ENCODE measurements at regions not wholly inside any gene's neighbourhood (a gene's known extent, or its start where the extent isn't known, plus 50 kb on each side); places are given as distances from the start of the nearest gene placed in this dataset.

DNA sequence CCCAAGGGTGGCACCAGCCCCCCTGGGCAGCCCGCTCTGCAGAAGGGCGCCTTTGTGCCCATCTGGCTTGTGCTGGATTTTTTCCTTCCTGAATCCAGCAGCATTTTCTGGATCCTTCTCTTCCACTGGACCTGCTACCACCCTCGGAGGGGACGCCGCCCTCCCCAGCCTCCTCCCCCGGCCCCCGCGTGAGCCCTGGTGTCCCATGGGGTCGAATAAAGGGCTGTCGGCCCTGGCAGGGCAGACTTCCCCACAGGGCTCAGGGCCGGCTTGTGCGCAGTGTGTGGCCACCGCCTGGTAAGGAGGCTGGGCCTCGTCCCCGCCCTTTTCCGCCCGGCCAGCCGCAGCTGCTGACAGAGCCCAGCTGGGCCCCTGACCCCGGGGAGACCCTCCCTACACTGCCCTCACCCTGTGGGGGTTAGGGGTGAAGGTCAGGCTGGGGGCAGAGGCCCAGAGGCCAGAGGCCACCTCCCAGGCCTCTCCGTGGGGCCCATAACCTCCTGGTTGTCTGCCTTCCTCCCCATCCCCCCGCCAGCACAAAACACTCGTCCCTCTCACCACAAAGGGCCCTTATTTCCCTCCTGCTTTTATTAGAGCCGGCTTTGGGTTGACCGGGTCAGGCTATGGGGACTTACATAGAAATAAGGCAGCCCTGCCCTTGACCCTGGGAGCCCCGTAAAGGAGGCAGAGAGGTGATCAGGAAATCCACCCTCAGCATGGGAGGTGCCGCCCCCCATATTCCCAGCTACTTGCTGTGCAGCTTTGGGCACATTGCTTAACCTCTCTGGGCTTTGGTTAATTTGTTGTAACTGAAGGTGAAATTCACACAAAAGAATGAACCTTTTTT lies 179.3 kb upstream of the CIBAR2 start (continued):
- no peak for TF ChIP-seq MZF1 (CRISPR knock-in tag; IDR thresholded peaks at IDR 0.05; ENCODE audit: borderline replicate concordance)
- peak; percentile 99 for TF ChIP-seq PATZ1 (CRISPR knock-in tag; IDR thresholded peaks at IDR 0.05)
- TF ChIP-seq, protein P1, sequence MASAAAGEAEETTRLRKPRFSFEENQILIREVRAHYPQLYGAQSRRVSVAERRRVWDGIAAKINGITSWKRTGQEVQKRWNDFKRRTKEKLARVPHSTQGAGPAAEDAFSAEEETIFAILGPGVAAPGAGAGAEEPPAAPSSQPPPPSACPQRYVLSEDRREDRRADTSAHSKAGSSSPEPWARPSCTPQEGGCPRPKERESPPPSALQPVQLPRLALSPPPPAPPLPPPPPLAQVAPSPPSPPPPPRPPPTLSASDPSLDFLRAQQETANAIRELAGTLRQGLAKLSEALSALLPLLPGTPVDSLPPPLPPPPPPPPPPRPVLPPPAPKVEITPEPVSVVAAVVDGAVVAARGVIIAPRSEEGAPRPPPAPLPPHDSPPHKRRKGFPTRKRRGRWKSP (CRISPR knock-in tag; IDR thresholded peaks at IDR 0.05): peak; percentile 84; the same call in 1 of the 2 replicates
- peak; percentile 84; the same call in 1 of the 2 replicates for TF ChIP-seq MXD4 (CRISPR knock-in tag; IDR thresholded peaks at IDR 0.05)
- TF ChIP-seq ZNF230 (CRISPR knock-in tag; IDR thresholded peaks at IDR 0.05): peak; percentile 45; the same call in 1 of the 2 replicates
- TF ChIP-seq MAX (IDR thresholded peaks at IDR 0.05): peak; percentile 93
- TF ChIP-seq ZSCAN21 (CRISPR knock-in tag; IDR thresholded peaks at IDR 0.05; ENCODE audit: borderline replicate concordance): peak; percentile 98
- TF ChIP-seq, protein P2, sequence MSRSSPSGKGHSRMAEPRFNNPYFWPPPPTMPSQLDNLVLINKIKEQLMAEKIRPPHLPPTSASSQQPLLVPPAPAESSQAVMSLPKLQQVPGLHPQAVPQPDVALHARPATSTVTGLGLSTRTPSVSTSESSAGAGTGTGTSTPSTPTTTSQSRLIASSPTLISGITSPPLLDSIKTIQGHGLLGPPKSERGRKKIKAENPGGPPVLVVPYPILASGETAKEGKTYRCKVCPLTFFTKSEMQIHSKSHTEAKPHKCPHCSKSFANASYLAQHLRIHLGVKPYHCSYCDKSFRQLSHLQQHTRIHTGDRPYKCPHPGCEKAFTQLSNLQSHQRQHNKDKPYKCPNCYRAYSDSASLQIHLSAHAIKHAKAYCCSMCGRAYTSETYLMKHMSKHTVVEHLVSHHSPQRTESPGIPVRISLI (CRISPR knock-in tag; IDR thresholded peaks at IDR 0.05; ENCODE audit: borderline replicate concordance): peak; percentile 88
- 0 out of 2 replicates have a peak, but pooled peaks have one; percentile 26 for TF ChIP-seq ZNF570 (CRISPR knock-in tag; IDR thresholded peaks at IDR 0.05; ENCODE audit: borderline replicate concordance)
- TF ChIP-seq SAFB2 (CRISPR knock-in tag; IDR thresholded peaks at IDR 0.05; ENCODE audit: borderline replicate concordance, low read depth): peak; percentile 76; the same call in 1 of the 2 replicates
- no peak for TF ChIP-seq KDM5A (IDR thresholded peaks at IDR 0.05; ENCODE audit: borderline replicate concordance, low read length)
- 0 out of 2 replicates have a peak, but pooled peaks have one; percentile 34 for TF ChIP-seq ZNF850 (CRISPR knock-in tag; conservative IDR thresholded peaks at IDR 0.05)
- peak; percentile 90; the same call in 1 of the 2 replicates for TF ChIP-seq FUBP1 (CRISPR knock-in tag; IDR thresholded peaks at IDR 0.05; ENCODE audit: borderline replicate concordance)
- no peak for TF ChIP-seq JUNB (CRISPR knock-in tag; IDR thresholded peaks at IDR 0.05; ENCODE audit: borderline replicate concordance)
- peak; percentile 92 for TF ChIP-seq TEAD3 (CRISPR knock-in tag; optimal IDR thresholded peaks at IDR 0.05; ENCODE audit: borderline replicate concordance)
- TF ChIP-seq, protein P3, sequence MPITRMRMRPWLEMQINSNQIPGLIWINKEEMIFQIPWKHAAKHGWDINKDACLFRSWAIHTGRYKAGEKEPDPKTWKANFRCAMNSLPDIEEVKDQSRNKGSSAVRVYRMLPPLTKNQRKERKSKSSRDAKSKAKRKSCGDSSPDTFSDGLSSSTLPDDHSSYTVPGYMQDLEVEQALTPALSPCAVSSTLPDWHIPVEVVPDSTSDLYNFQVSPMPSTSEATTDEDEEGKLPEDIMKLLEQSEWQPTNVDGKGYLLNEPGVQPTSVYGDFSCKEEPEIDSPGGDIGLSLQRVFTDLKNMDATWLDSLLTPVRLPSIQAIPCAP (CRISPR knock-in tag; IDR thresholded peaks at IDR 0.05; ENCODE audit: low read depth): no peak
- peak; percentile 93; the same call in 1 of the 2 replicates for TF ChIP-seq ZNF431 (CRISPR knock-in tag; IDR thresholded peaks at IDR 0.05; ENCODE audit: borderline replicate concordance, low read depth)
- TF ChIP-seq FOXM1 (CRISPR knock-in tag; IDR thresholded peaks at IDR 0.05): no peak
- peak; percentile 94 for TF ChIP-seq SOX5 (CRISPR knock-in tag; IDR thresholded peaks at IDR 0.05; ENCODE audit: borderline replicate concordance)
- TF ChIP-seq ZNF83 (CRISPR knock-in tag; IDR thresholded peaks at IDR 0.05; ENCODE audit: borderline replicate concordance): peak; percentile 53; the same call in 1 of the 2 replicates
- no peak for TF ChIP-seq RFX5 (IDR thresholded peaks at IDR 0.05; ENCODE audit: low read depth, low read length)
